MG63 (cell line): ENCODE measurements at regions not wholly inside any gene's neighbourhood (a gene's known extent, or its start where the extent isn't known, plus 50 kb on each side); places are given as distances from the start of the nearest gene placed in this dataset.

Experiments used
- DNase-seq: peaks from one replicate; pipeline ENCODE4 v3.0.0-alpha.2; 2020
- H3K27me3 ChIP-seq: fragments of 250-450 bp; sonication (Bioruptor Pico); 2 replicates; pipeline ENCODE4 v1.5.1; 2020; ENCODE audit warnings: mild to moderate bottlenecking, moderate library complexity
- H3K36me3 ChIP-seq: fragments of 250-450 bp; sonication (Bioruptor Pico); 2 replicates; pipeline ENCODE4 v1.5.1; 2020; ENCODE audit warnings: mild to moderate bottlenecking, moderate library complexity
- H3K4me3 ChIP-seq: fragments of 250-450 bp; sonication (Bioruptor Pico); 2 replicates; pipeline ENCODE4 v1.5.1; 2020; ENCODE audit warnings: mild to moderate bottlenecking, moderate library complexity
- H3K9me3 ChIP-seq: fragments of 250-450 bp; sonication (Bioruptor Pico); 2 replicates; pipeline ENCODE4 v1.5.1; 2020; ENCODE audit warnings: mild to moderate bottlenecking, moderate library complexity

- Histone ChIP-seq H3K9me3 (no peaks in the 10 kb centered on the region), H3K4me3 (no peak overlapping the region), H3K36me3 (no peaks in the 10 kb centered on the region), H3K27me3 (no peaks in the 10 kb centered on the region)
- DNase-seq, result no peak
Measured at GRCh38 chr11:131146827-131147490, 223.5 kb upstream of the NTM start.

GRCh38 chr11:131154351-131154750, 216.1 kb upstream of the NTM start:
- Histone ChIP-seq H3K36me3 (no peaks in the 10 kb centered on the region), H3K9me3 (no peaks in the 10 kb centered on the region), H3K4me3 (no peak overlapping the region), H3K27me3 (no peaks in the 10 kb centered on the region)
- DNase-seq, result no peak

GRCh38 chr11:131157678-131158077, 212.7 kb upstream of the NTM start:
- no peak for DNase-seq
- H3K9me3 ChIP-seq, result no peaks in the 10 kb centered on the region
- H3K36me3 ChIP-seq, result no peaks in the 10 kb centered on the region

GRCh38 chr11:131160846-131161245, 209.6 kb upstream of the NTM start:
- no peaks in the 10 kb centered on the region for H3K36me3 ChIP-seq
- H3K27me3 ChIP-seq, result no peaks in the 10 kb centered on the region
- H3K4me3 ChIP-seq, result no peak overlapping the region
- H3K9me3 ChIP-seq, result no peaks in the 10 kb centered on the region
- no peak for DNase-seq

More at GRCh38 chr11:131157678-131158077, 212.7 kb upstream of the NTM start:
- Histone ChIP-seq H3K4me3 (no peak overlapping the region), H3K27me3 (no peaks in the 10 kb centered on the region)

- no peaks in the 10 kb centered on the region for H3K9me3 ChIP-seq
- no peaks in the 10 kb centered on the region for H3K36me3 ChIP-seq
- H3K4me3 ChIP-seq, result no peak overlapping the region
- H3K27me3 ChIP-seq, result no peaks in the 10 kb centered on the region
- no peak for DNase-seq
Measured at GRCh38 chr11:131163613-131164012, 206.8 kb upstream of the NTM start.

GRCh38 chr11:131165036-131165435, 205.4 kb upstream of the NTM start:
- Histone ChIP-seq H3K36me3 (no peaks in the 10 kb centered on the region), H3K4me3 (no peak overlapping the region), H3K27me3 (no peaks in the 10 kb centered on the region), H3K9me3 (no peaks in the 10 kb centered on the region)
- no peak for DNase-seq

GRCh38 chr11:131168839-131169713, 201.3 kb upstream of the NTM start:
- Histone ChIP-seq H3K9me3 (no peaks in the 10 kb centered on the region), H3K4me3 (no peak overlapping the region), H3K27me3 (no peaks in the 10 kb centered on the region), H3K36me3 (no peaks in the 10 kb centered on the region)
- DNase-seq, result no peak

GRCh38 chr11:131172011-131172410, 198.4 kb upstream of the NTM start:
- no peaks in the 10 kb centered on the region for H3K27me3 ChIP-seq
- no peaks in the 10 kb centered on the region for H3K36me3 ChIP-seq
- H3K4me3 ChIP-seq, result no peak overlapping the region
- DNase-seq, result no peak
- no peaks in the 10 kb centered on the region for H3K9me3 ChIP-seq

GRCh38 chr11:131178020-131178419, 192.4 kb upstream of the NTM start:
- H3K36me3 ChIP-seq, result no peaks in the 10 kb centered on the region
- H3K27me3 ChIP-seq, result no peaks in the 10 kb centered on the region
- no peak for DNase-seq
- no peak overlapping the region for H3K4me3 ChIP-seq
- H3K9me3 ChIP-seq, result no peaks in the 10 kb centered on the region

- Histone ChIP-seq H3K9me3 (no peaks in the 10 kb centered on the region), H3K4me3 (no peak overlapping the region), H3K27me3 (no peaks in the 10 kb centered on the region), H3K36me3 (no peaks in the 10 kb centered on the region)
- no peak for DNase-seq
Measured at GRCh38 chr11:131178596-131178995, 191.8 kb upstream of the NTM start.

GRCh38 chr11:131179836-131180235, 190.6 kb upstream of the NTM start:
- Histone ChIP-seq H3K27me3 (no peaks in the 10 kb centered on the region), H3K9me3 (no peaks in the 10 kb centered on the region), H3K36me3 (no peaks in the 10 kb centered on the region), H3K4me3 (no peak overlapping the region)
- DNase-seq, result no peak

GRCh38 chr11:131185915-131186314, 184.5 kb upstream of the NTM start:
- Histone ChIP-seq H3K4me3 (no peak overlapping the region), H3K27me3 (no peaks in the 10 kb centered on the region), H3K9me3 (no peaks in the 10 kb centered on the region), H3K36me3 (no peaks in the 10 kb centered on the region)
- no peak for DNase-seq

- no peak for DNase-seq
- Histone ChIP-seq H3K4me3 (no peak overlapping the region), H3K36me3 (no peaks in the 10 kb centered on the region), H3K27me3 (no peaks in the 10 kb centered on the region), H3K9me3 (no peaks in the 10 kb centered on the region)
Measured at GRCh38 chr11:131186629-131187101, 183.8 kb upstream of the NTM start.

- Histone ChIP-seq H3K4me3 (no peak overlapping the region), H3K9me3 (no peaks in the 10 kb centered on the region), H3K27me3 (peaks cover 5% of the 10 kb centered on the region), H3K36me3 (no peaks in the 10 kb centered on the region)
- no peak for DNase-seq
Measured at GRCh38 chr11:131190446-131190845, 180.0 kb upstream of the NTM start.

- H3K4me3 ChIP-seq, result no peak overlapping the region
- no peak for DNase-seq
- H3K36me3 ChIP-seq, result no peaks in the 10 kb centered on the region
- H3K9me3 ChIP-seq, result no peaks in the 10 kb centered on the region
- peaks cover 9% of the 10 kb centered on the region for H3K27me3 ChIP-seq
Measured at GRCh38 chr11:131191606-131192005, 178.8 kb upstream of the NTM start.

- Histone ChIP-seq H3K36me3 (no peaks in the 10 kb centered on the region), H3K4me3 (no peak overlapping the region), H3K9me3 (no peaks in the 10 kb centered on the region), H3K27me3 (peaks cover 10% of the 10 kb centered on the region)
- no peak for DNase-seq
Measured at GRCh38 chr11:131192628-131193027, 177.8 kb upstream of the NTM start.

GRCh38 chr11:131193031-131193501, 177.3 kb upstream of the NTM start:
- no peak for DNase-seq
- no peak overlapping the region for H3K4me3 ChIP-seq
- H3K36me3 ChIP-seq, result no peaks in the 10 kb centered on the region
- no peaks in the 10 kb centered on the region for H3K9me3 ChIP-seq
- peaks cover 10% of the 10 kb centered on the region for H3K27me3 ChIP-seq

GRCh38 chr11:131194726-131195125, 175.7 kb upstream of the NTM start:
- Histone ChIP-seq H3K9me3 (no peaks in the 10 kb centered on the region), H3K4me3 (no peak overlapping the region), H3K27me3 (peaks cover 10% of the 10 kb centered on the region), H3K36me3 (no peaks in the 10 kb centered on the region)
- DNase-seq, result no peak
